Endothelial cell of umbilical vein (primary cell): ENCODE measurements at regions not wholly inside any gene's neighbourhood (a gene's known extent, or its start where the extent isn't known, plus 50 kb on each side); places are given as distances from the start of the nearest gene placed in this dataset.

Experiments used
- BruUV-seq: library from RNA; stranded (reverse); fragments of 400-500 nt; replicated peaks from 2 replicates; lab custom pipeline; 2021; lab: Mats Ljungman, UMichigan
- CTCF ChIA-PET: fragments of 300-600, 350-600 bp; sonication (Branson Sonifier 250); formaldehyde crosslinking; loops from one replicate; lab custom pipeline; 2021; ENCODE audit warnings: antibody characterized with exemption, inconsistent platforms; lab: Charles Lee
- POLR2A ChIA-PET: fragments of 300-600, 350-600 bp; sonication (Branson Sonifier 250); formaldehyde crosslinking; loops from one replicate; lab custom pipeline; 2021; ENCODE audit warnings: antibody characterized with exemption, inconsistent platforms; lab: Charles Lee
- DNase-seq: peaks from one replicate; pipeline ENCODE4 v3.0.0-alpha.2; 2011; ENCODE audit warnings: low read depth, low spot score
- FAIRE-seq: peaks from 2 replicates; lab custom pipeline; 2011; peaks lifted over from hg19 to GRCh38; lab: Jason Lieb, UNC
- H2AFZ ChIP-seq: 2 replicates; pipeline ENCODE4 v1.6.0; 2012; ENCODE audit warnings: low read depth, low read length, control low read depth, inconsistent platforms
- H3K27ac ChIP-seq: 2 replicates; pipeline ENCODE4 v1.5.1; 2011; ENCODE audit warnings: low read depth, mild to moderate bottlenecking, control low read depth, low read length, moderate library complexity; ENCODE audit not compliant: insufficient read depth
- H3K27me3 ChIP-seq, 2 experiments: 2 replicates each; pipeline versions ENCODE4 v1.6.0 to v1.6.1; 2011; ENCODE audit warnings: low read length in 2 of 2, mixed read lengths in 1 of 2; ENCODE audit not compliant: control insufficient read depth in 2 of 2, insufficient read depth in 2 of 2
- H3K36me3 ChIP-seq, 2 experiments: 2 replicates in 1 of 2; 3 replicates in 1 of 2; pipeline ENCODE4 v1.5.1; 2011; ENCODE audit warnings: low read length in 2 of 2, mild to moderate bottlenecking in 1 of 2, moderate library complexity in 1 of 2; ENCODE audit not compliant: control insufficient read depth in 2 of 2, insufficient read depth in 2 of 2; ENCODE audit errors: extremely low read depth in 1 of 2
- H3K4me1 ChIP-seq: 3 replicates; pipeline ENCODE4 v1.5.1; 2011; ENCODE audit warnings: mild to moderate bottlenecking, low read length; ENCODE audit not compliant: control insufficient read depth, insufficient read depth; ENCODE audit errors: extremely low read depth
- H3K4me2 ChIP-seq: 2 replicates; pipeline ENCODE4 v1.6.1; 2011; ENCODE audit warnings: low read length, control low read depth, mixed read lengths; ENCODE audit not compliant: insufficient read depth
- H3K4me3 ChIP-seq, 3 experiments: fragments of 200-600 bp in 1 of 3; sonication (generic), shearing (Covaris generic) in 1 of 3; replicated peaks in 1 of 3; 2 replicates each; pipeline ENCODE4 v1.5.1; 2011 to 2016; ENCODE audit warnings: control low read depth in 3 of 3, low read length in 3 of 3, mild to moderate bottlenecking in 2 of 3, inconsistent platforms in 1 of 3, low read depth in 1 of 3, moderate library complexity in 1 of 3; ENCODE audit not compliant: insufficient read depth in 1 of 3
- H3K79me2 ChIP-seq: 2 replicates; pipeline ENCODE4 v1.6.0; 2012; ENCODE audit warnings: low read length, inconsistent platforms; ENCODE audit not compliant: control insufficient read depth, insufficient read depth
- H3K9ac ChIP-seq: replicated peaks from 2 replicates; pipeline ENCODE3; 2011; ENCODE audit warnings: low read length, control low read depth; ENCODE audit not compliant: insufficient read depth; ENCODE audit errors: extremely low read depth
- H3K9me1 ChIP-seq: replicated peaks from 3 replicates; pipeline ENCODE4 v1.6.0; 2011; ENCODE audit warnings: mild to moderate bottlenecking, low read length; ENCODE audit not compliant: control insufficient read depth, insufficient read depth; ENCODE audit errors: extremely low read depth
- H3K9me3 ChIP-seq: replicated peaks from 2 replicates; pipeline ENCODE4 v1.5.1; 2012; ENCODE audit warnings: low read length, inconsistent platforms; ENCODE audit not compliant: control insufficient read depth, insufficient read depth
- H4K20me1 ChIP-seq: replicated peaks from 2 replicates; pipeline ENCODE3; 2011; ENCODE audit warnings: mild to moderate bottlenecking, low read length; ENCODE audit not compliant: control insufficient read depth, insufficient read depth; ENCODE audit errors: extremely low read depth
- EZH2 ChIP-seq: IDR thresholded peaks from 2 replicates; pipeline ENCODE4 v1.6.1; 2012; ENCODE audit warnings: borderline replicate concordance, low read depth, mild to moderate bottlenecking, moderate library complexity, low read length, inconsistent platforms; ENCODE audit not compliant: severe bottlenecking
- FOS ChIP-seq: IDR thresholded peaks from 2 replicates; pipeline ENCODE4 v1.6.1; 2011; ENCODE audit warnings: mild to moderate bottlenecking, low read length, moderate library complexity, borderline replicate concordance; ENCODE audit not compliant: insufficient read depth
- GATA2 ChIP-seq: IDR thresholded peaks from 2 replicates; pipeline ENCODE4 v1.7.0; 2011; ENCODE audit warnings: low read depth, mild to moderate bottlenecking, moderate library complexity, mixed read lengths, low read length; ENCODE audit not compliant: insufficient read length, insufficient read depth
- JUN ChIP-seq: IDR thresholded peaks from 2 replicates; pipeline ENCODE4 v1.6.1; 2011; ENCODE audit warnings: borderline replicate concordance, low read depth; ENCODE audit not compliant: insufficient read length, insufficient read depth
- MAX ChIP-seq: IDR thresholded peaks from 2 replicates; pipeline ENCODE4 v1.6.1; 2011; ENCODE audit not compliant: insufficient read depth, insufficient read length
- MYC ChIP-seq: IDR thresholded peaks from one replicate; pipeline ENCODE4 v1.6.1; 2011; ENCODE audit warnings: mild to moderate bottlenecking, low read depth, low read length
- POLR2A ChIP-seq: IDR thresholded peaks from 2 replicates; pipeline ENCODE4 v1.6.1; 2012; ENCODE audit warnings: low read depth, mild to moderate bottlenecking, control low read depth, low read length
- POLR2AphosphoS5 ChIP-seq: IDR thresholded peaks from 2 replicates; pipeline ENCODE4 v1.6.1; 2012; ENCODE audit warnings: low read depth, mild to moderate bottlenecking, control low read depth, low read length, moderate library complexity; ENCODE audit not compliant: insufficient read depth
- dilution Hi-C: fragments of 300-500 bp; cut with MboI; formaldehyde crosslinking; loops from one replicate; pipeline ENCODE4 v1.15.0; 2019; ENCODE audit warnings: low sequenced_read_pairs; ENCODE audit not compliant: extremely low pct_ligation_motif_present
- intact Hi-C: fragments of 100-400 bp; cut with micrococcal nuclease; formaldehyde crosslinking; loops from one replicate; pipeline ENCODE4 v1.10.0; 2022
- TF ChIP-seq, protein P1 (sequence below), 2 donors: IDR thresholded peaks; 1 replicate in 1 of 2; 2 replicates in 1 of 2; pipeline ENCODE4 v1.5.1; 2011; ENCODE audit warnings: low read length in 2 of 2, mild to moderate bottlenecking in 2 of 2, moderate library complexity in 2 of 2, control low read depth in 1 of 2, inconsistent platforms in 1 of 2, low read depth in 1 of 2; ENCODE audit not compliant: insufficient read depth in 1 of 2; ENCODE audit errors: extremely low read depth in 1 of 2

GRCh38 chr13:73891805-73892204, 242.4 kb downstream of the KLF12 start:
- POLR2A ChIA-PET, result no interaction called here
- no peaks in the 10 kb centered on the region for H3K4me1 ChIP-seq
- H3K27me3 ChIP-seq, result no peaks in the 10 kb centered on the region
- no peak overlapping the region for H3K27ac ChIP-seq
- H3K9me1 ChIP-seq, result no peaks in the 10 kb centered on the region
- H3K9me3 ChIP-seq, result no peaks in the 10 kb centered on the region
- CTCF ChIA-PET, result no interaction called here
- dilution Hi-C loops, result no loop called here
- DNase-seq, result no peak
- H3K79me2 ChIP-seq, result no peaks in the 10 kb centered on the region
- peak; percentile 73 for FAIRE-seq
- H3K4me2 ChIP-seq, result no peak overlapping the region
- no peak for TF ChIP-seq MYC
- TF ChIP-seq MAX, result no peak
- TF ChIP-seq JUN, result no peak
- TF ChIP-seq GATA2, result no peak
- no peak overlapping the region for H2AFZ ChIP-seq
- BruUV-seq, result no TSS peak
- no peak overlapping the region for H3K4me3 ChIP-seq
- no peak overlapping the region for H3K9ac ChIP-seq
- intact Hi-C loops, result no loop called here
- no peaks in the 10 kb centered on the region for H4K20me1 ChIP-seq
- H3K36me3 ChIP-seq, result no peaks in the 10 kb centered on the region

DNA sequence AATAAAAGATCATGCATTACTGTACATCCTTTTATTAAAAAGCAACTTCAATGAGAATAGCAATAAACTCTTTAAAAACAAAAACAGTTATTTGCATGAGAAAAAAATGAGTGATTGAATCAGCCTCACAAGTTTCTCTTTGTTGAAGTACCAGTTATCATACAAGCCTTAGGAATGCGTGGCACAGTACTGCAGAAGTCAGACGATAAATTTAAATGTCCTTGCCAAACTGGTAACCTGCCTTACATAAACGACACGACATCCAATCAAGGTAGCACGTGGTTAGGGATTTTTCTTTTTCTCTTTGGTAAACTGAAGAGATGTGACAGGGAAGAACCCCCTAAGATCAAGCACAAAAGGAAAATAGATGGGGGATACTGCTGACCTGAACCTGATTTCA, 251.0 kb downstream of the KLF12 start:
- intact Hi-C loops (no loop called here), dilution Hi-C loops (no loop called here)
- POLR2A ChIA-PET, result no interaction called here
- Histone ChIP-seq H3K27me3 (no peaks in the 10 kb centered on the region), H3K4me2 (no peak overlapping the region), H3K79me2 (no peaks in the 10 kb centered on the region), H3K9me1 (no peaks in the 10 kb centered on the region), H4K20me1 (no peaks in the 10 kb centered on the region), H2AFZ (no peak overlapping the region), H3K4me3 (no peak overlapping the region), H3K36me3 (no peaks in the 10 kb centered on the region), H3K4me1 (peaks cover 10% of the 10 kb centered on the region), H3K9ac (no peak overlapping the region), H3K27ac (no peak overlapping the region), H3K9me3 (no peaks in the 10 kb centered on the region)
- CTCF ChIA-PET, result no interaction called here
- TF ChIP-seq EZH2 (no peak), MYC (no peak), JUN (no peak), GATA2 (no peak), FOS (no peak), POLR2AphosphoS5 (no peak), POLR2A (no peak), MAX (no peak)
- TF ChIP-seq, protein P1, sequence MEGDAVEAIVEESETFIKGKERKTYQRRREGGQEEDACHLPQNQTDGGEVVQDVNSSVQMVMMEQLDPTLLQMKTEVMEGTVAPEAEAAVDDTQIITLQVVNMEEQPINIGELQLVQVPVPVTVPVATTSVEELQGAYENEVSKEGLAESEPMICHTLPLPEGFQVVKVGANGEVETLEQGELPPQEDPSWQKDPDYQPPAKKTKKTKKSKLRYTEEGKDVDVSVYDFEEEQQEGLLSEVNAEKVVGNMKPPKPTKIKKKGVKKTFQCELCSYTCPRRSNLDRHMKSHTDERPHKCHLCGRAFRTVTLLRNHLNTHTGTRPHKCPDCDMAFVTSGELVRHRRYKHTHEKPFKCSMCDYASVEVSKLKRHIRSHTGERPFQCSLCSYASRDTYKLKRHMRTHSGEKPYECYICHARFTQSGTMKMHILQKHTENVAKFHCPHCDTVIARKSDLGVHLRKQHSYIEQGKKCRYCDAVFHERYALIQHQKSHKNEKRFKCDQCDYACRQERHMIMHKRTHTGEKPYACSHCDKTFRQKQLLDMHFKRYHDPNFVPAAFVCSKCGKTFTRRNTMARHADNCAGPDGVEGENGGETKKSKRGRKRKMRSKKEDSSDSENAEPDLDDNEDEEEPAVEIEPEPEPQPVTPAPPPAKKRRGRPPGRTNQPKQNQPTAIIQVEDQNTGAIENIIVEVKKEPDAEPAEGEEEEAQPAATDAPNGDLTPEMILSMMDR (IDR thresholded peaks at IDR 0.05; ENCODE audit: extremely low read depth in 1 of 2, insufficient read depth in 1 of 2, low read depth in 1 of 2, low read length in 2 of 2), result no peak
- no peak for DNase-seq
- no peak for FAIRE-seq
- BruUV-seq, result no TSS peak
